NOMO-1 treated with DMSO at 0.1 percent for 48 hours (cell line): ENCODE measurements at regions not wholly inside any gene's neighbourhood (a gene's known extent, or its start where the extent isn't known, plus 50 kb on each side); places are given as distances from the start of the nearest gene placed in this dataset.

Experiments
- DNase-seq: peaks from one replicate; lab custom pipeline; 2025; ENCODE audit not compliant: unreplicated experiment; lab: John Stamatoyannopoulos, UW

- DNase-seq: no peak
Observed at GRCh38 chr5:124477577-124477976, 268.9 kb downstream of the ZNF608 start.

GRCh38 chr5:124477062-124477461, 269.4 kb downstream of the ZNF608 start:
- DNase-seq: no peak

DNA sequence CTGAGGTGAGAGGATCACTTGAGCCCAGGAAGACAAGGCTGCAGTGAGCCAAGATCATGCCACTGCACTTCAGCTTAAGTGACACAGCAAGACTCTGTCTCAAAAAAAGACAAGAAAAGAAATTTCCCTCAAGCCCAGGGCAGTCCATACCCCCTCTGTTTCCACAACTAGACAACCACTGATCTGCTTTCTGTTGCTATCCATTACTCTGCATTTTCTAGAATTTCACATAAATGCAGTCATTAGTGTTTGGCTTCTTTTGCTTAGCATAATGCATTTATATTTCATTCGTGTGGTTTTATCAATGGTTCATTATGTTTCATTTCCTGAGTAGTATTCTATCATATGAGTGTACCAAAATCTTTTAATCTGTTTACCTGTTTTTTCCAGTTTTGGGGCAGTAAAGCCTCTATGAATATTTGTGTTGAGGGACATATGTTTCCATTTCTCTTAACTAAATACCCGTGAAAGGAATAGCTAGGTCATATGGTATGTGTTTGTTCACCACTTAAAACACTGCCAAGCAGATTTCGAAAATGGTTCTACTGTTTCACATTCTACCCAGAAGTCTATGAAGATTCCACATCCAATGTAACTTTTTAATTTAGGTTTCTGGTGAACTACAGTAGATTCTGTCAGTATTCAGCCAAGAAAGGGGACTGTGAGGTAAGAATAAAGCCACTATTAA, 271.8 kb downstream of the ZNF608 start:
- no peak for DNase-seq

GRCh38 chr5:124468671-124469411, 277.6 kb downstream of the ZNF608 start:
- DNase-seq: no peak

GRCh38 chr5:124467745-124468144, 278.7 kb downstream of the ZNF608 start:
- DNase-seq: no peak

DNA sequence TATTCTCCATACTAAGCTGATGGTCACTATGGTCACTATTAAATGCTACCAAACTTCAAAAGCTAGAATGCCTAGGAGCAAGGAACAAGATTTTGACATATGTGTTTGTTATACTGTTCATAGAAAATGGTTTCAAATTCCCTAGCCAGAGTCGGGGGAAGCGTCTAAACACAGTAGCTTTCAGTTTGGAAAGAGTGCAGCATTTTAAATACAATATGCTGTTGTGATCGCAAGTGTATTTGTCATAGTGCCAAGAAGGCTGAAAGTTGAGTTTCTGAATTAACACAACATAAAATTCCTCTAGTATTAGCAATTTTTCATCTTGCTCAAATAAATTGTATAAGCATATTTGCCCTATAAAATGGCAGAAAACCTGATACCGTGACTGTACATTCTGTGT, 280.4 kb downstream of the ZNF608 start:
- DNase-seq: no peak

DNA sequence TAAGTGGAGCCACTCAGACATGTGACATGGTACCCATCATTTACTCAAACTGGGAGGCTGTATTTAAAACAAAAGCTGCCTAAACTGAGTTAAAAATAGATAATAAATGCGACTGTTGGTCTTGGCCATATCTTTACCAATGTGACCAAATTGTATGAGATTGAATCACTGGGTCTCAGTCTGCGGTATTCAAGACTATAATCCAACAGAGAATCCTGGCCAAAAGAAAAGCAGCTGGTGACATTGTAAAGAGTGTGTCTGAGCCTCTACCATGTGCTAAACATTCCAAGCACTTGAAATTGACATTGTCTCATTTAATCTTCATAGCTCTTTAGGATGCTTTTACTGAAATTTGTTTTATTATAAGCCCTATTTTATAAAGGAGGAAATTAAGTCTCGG, 282.6 kb downstream of the ZNF608 start:
- no peak for DNase-seq

GRCh38 chr5:124462751-124463150, 283.7 kb downstream of the ZNF608 start:
- DNase-seq: no peak

DNA sequence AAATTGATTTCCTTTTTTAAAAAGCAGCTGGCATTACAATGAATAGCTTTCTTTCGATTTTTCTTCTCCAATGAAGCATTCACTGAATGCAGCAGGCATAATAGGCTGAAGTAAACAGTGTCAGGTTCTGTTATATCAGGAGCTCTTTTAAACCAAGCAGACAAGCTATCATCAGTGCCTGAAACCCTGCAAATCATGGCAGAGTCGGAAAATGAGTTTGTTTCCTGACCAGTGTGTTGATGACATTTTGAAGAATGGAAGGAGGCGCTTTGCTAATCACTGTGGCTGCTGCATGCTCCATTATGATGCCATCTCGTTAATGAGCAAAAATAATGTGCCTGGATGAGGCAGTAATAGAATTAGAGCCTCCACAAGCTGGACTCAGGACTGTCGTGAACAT, 284.5 kb downstream of the ZNF608 start:
- DNase-seq: no peak

DNA sequence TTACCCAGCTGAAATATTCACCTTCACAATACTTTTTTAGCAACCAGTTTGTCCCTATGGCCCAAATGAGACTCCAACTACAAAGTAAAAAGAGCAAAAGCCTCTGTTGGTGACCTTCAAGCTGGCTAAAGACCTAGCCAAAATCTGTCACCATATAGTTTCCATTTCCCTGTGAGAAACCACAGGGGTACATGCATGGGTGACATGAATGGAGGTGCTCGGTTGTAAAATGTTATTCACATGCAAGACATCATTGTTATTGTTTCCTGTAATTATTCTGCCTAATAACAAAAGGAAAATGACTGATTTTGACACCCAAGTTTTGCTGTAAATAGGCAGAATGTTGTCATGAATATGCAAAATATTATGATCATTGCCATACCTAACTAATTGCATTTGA, 285.3 kb downstream of the ZNF608 start:
- DNase-seq: no peak

GRCh38 chr5:124460642-124461041, 285.8 kb downstream of the ZNF608 start:
- no peak for DNase-seq

DNA sequence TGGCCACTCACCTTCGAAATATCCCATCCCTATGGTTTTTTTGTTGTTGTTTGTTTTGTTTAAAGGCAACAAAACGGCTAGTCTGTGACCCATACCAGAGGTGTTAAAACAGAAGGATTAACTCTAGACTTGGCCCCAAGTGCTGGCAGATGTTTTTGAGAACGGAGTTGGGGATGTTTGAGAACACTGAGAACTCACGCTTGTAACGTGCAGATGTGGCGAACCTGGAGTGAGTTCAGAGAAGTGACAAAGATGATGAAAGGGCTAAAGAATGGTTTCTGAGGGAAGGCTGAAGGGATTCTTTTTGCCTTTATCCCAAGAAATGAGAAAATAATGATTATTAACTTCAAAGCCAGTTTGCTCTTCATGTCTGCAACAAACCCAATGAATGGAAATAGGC, 286.5 kb downstream of the ZNF608 start:
- DNase-seq: no peak

DNA sequence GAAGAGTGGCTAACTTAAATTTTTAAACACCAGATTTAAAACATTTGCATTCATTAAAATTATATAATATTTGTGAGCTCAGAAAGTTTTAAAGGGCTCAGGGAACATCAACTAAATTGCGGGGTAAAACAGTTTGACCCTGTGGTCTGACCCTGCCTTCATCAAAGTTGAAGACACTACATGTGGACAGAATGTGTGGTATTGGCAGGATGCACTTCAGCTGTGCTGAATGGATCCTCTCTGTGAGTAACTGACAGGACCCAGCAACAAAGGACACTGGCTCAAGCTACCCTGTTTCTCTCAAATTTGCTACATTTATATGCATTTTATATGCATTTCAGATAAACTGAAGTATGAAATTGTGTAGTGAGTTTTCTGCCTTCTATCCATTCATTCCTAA, 288.5 kb downstream of the ZNF608 start:
- no peak for DNase-seq

- no peak for DNase-seq
Observed at GRCh38 chr5:124457101-124457500, 289.3 kb downstream of the ZNF608 start.

- DNase-seq: no peak
Observed at GRCh38 chr5:124456249-124456648, 290.2 kb downstream of the ZNF608 start.

DNA sequence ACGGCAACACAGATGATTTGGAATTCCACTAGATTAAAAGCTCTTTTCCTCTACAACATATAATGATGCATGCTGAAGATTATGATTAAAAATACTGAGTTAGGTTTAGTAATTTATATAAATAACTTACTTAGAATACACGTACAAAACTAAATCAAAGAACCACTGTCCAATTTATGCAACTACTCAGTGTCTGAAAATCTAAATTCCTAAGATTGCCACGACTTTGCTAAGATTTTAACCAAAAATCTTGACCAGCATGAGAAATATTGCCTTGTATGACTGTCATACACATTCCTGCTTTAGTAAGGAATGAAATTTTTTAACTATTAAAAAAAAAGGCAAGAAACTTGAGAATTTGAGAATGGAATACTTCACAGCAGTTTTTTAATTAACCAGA, 292.4 kb downstream of the ZNF608 start:
- no peak for DNase-seq

- DNase-seq: peak; percentile 71
Observed at GRCh38 chr5:124453221-124454051, 293.0 kb downstream of the ZNF608 start.

GRCh38 chr5:124452412-124452811, 294.0 kb downstream of the ZNF608 start:
- DNase-seq: no peak

DNA sequence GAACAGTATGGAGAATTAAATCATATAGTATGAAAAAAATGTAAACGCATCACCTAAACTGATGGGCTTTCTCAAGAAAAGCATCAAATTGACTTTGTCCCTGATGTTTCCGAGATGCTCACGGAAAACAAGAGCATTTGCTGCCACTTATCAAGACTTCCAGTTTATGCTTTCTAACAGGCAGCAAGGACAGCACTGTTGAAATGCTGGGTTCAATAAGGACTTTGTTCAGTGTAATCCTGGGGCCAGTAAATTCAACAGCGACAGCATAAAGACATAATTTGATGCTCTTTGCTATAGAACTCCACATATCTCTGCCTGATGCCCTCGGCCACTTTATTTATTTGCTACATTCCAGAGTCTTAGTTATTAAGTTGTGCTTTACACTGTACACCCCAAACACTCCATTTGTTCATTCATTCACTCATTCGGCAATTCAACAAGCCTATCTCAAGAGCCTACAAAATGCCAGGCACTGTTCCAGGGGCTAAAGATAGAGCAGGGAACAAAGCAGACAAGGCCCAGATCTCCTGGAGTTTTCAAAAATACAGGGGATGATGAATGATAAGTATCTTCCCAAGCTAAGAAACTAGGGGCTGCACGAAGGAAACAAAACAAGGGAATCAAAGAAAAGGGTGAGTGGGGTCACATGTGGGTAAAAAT, 294.6 kb downstream of the ZNF608 start:
- no peak for DNase-seq

DNA sequence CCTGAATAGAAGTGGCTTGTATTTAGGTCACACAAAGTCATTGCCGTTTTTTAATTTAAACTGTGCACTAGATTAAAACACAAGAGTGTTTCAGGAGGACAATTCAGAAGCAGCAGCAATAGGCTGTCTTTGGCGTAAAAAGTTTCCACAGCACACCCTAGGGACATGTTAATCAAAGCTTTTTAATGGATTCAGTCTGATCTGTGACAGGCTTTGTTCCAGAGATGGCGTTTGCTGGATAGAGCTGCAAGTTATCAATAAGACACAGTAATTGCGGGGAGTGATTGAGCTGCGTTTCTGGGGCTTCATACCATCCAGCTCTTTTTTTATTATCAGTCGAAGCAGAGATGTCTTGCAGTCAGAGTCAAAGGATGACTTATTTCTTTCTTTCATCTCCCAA, 300.3 kb downstream of the ZNF608 start:
- DNase-seq: no peak

DNA sequence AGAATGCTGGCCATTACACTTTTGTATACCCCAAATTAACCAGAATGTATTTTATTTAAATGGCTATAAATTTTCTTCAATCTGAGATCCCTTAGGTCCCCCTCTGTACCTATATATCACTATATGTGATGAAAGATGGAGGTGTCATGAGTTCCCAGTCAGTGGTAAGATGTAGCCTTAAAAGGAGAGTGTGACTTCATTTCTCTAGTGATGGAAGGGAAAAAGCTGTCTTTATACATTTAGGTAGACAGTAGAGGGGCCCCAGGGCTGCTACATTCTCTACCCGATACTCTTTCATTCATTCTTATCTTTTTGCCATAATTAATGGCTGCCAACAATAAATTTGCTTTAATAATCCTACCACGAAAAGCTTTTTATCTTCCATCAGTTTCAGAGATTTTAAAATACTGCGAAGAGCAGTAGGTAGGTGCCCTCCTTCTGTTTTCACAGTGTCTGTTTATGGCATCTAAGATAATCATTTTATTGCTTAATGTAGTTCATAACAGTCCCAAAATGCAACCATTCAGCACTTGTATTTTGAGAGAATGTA, 301.3 kb downstream of the ZNF608 start:
- no peak for DNase-seq
